HCT116 (cell line): ENCODE measurements at regions not wholly inside any gene's neighbourhood (a gene's known extent, or its start where the extent isn't known, plus 50 kb on each side); places are given as distances from the start of the nearest gene placed in this dataset.

Experiments used
- ATAC-seq: fragments of 200-7000 bp; cut with Tn5 transposase; 2 replicates; pipeline ENCODE4 v1.9.1; 2020; ENCODE audit warnings: mild to moderate bottlenecking, moderate library complexity
- BruUV-seq: library from RNA; stranded (reverse); fragments of 400-500 nt; replicated peaks from 2 replicates; lab custom pipeline; 2021; lab: Mats Ljungman, UMichigan
- CTCF ChIA-PET: fragments of 300-600 bp; sonication (Branson Sonifier 250); formaldehyde crosslinking; loops from one replicate; lab custom pipeline; 2021; ENCODE audit warnings: antibody characterized with exemption; lab: Charles Lee
- POLR2A ChIA-PET: fragments of 300-600, 350-600 bp; sonication (Branson Sonifier 250); formaldehyde crosslinking; loops from one replicate; lab custom pipeline; 2021; ENCODE audit warnings: antibody characterized with exemption; lab: Charles Lee
- RAD21 ChIA-PET, 2 experiments: fragments of 300-600 bp; sonication (Branson Sonifier 250); formaldehyde crosslinking; loops; one replicate each; lab custom pipeline; 2023; ENCODE audit warnings: low total read pairs in 2 of 2; ENCODE audit not compliant: uncharacterized antibody in 2 of 2, unreplicated experiment in 2 of 2, low non-redundant PET in 1 of 2; lab: Charles Lee
- DNase-seq: peaks from one replicate; pipeline ENCODE4 v3.0.0-alpha.2; 2010; ENCODE audit warnings: low read depth, low spot score
- H2AFZ ChIP-seq: fragments of 200-600 bp; shearing (Covaris generic), sonication (generic); 2 replicates; pipeline ENCODE4 v1.6.1; 2017; ENCODE audit warnings: low read depth, mixed run types, mixed read lengths, antibody characterized with exemption, low read length; ENCODE audit not compliant: poor library complexity, severe bottlenecking
- H3K27ac ChIP-seq: 2 replicates; pipeline ENCODE4 v1.5.1; 2012; ENCODE audit warnings: low read depth, low read length
- H3K27me3 ChIP-seq: fragments of 200-600 bp; sonication (generic); 2 replicates; pipeline ENCODE4 v1.6.1; 2016; ENCODE audit warnings: mixed run types, low read length, mixed read lengths; ENCODE audit not compliant: insufficient read depth
- H3K36me3 ChIP-seq, 2 experiments: fragments of 200-500 bp in 1 of 2; fragments of 200-600 bp in 1 of 2; sonication (Bioruptor generic) in 1 of 2; sonication (generic) in 1 of 2; 2 replicates each; pipeline versions ENCODE4 v1.5.1 to v1.6.1; 2014 to 2016; ENCODE audit warnings: low read length in 2 of 2, inconsistent platforms in 1 of 2, mixed read lengths in 1 of 2, mixed run types in 1 of 2; ENCODE audit not compliant: insufficient read depth in 2 of 2, control insufficient read depth in 1 of 2
- H3K4me1 ChIP-seq, 2 experiments: fragments of 200-600 bp in 1 of 2; sonication (generic) in 1 of 2; 2 replicates each; pipeline versions ENCODE4 v1.5.1 to v1.6.1; 2012 to 2017; ENCODE audit warnings: low read length in 2 of 2, inconsistent platforms in 1 of 2, mild to moderate bottlenecking in 1 of 2, mixed read lengths in 1 of 2, mixed run types in 1 of 2, moderate library complexity in 1 of 2; ENCODE audit not compliant: insufficient read depth in 2 of 2, control insufficient read depth in 1 of 2
- H3K4me2 ChIP-seq: fragments of 200-600 bp; sonication (generic); 2 replicates; pipeline ENCODE4 v1.6.1; 2017; ENCODE audit warnings: mixed run types, low read length, mixed read lengths
- H3K4me3 ChIP-seq, 2 experiments: fragments of 200-600 bp in 1 of 2; sonication (generic) in 1 of 2; replicated peaks in 1 of 2; 2 replicates each; pipeline ENCODE4 v1.5.1; 2011 to 2016; ENCODE audit warnings: low read length in 2 of 2, control low read depth in 1 of 2, low read depth in 1 of 2, mild to moderate bottlenecking in 1 of 2, mixed read lengths in 1 of 2, mixed run types in 1 of 2
- H3K79me2 ChIP-seq: fragments of 200-600 bp; sonication (generic); 2 replicates; pipeline ENCODE4 v1.6.1; 2017; ENCODE audit warnings: mild to moderate bottlenecking, mixed run types, low read length, moderate library complexity, mixed read lengths; ENCODE audit not compliant: insufficient read depth
- H3K9ac ChIP-seq: fragments of 200-600 bp; sonication (generic); 2 replicates; pipeline ENCODE4 v1.6.1; 2016; ENCODE audit warnings: low read length, mixed read lengths
- H3K9me2 ChIP-seq: fragments of 200-600 bp; sonication (generic), shearing (Covaris generic); 2 replicates; pipeline ENCODE4 v1.6.1; 2017; ENCODE audit warnings: mixed run types, mild to moderate bottlenecking, moderate library complexity; ENCODE audit not compliant: insufficient read depth
- H3K9me3 ChIP-seq, 2 experiments: fragments of 200-500 bp in 1 of 2; fragments of 200-600 bp in 1 of 2; sonication (Bioruptor generic) in 1 of 2; sonication (generic) in 1 of 2; 2 replicates each; pipeline ENCODE4 v1.6.1; 2014 to 2017; ENCODE audit warnings: low read length in 2 of 2, mixed read lengths in 2 of 2, inconsistent platforms in 1 of 2, low read depth in 1 of 2, mild to moderate bottlenecking in 1 of 2, mixed run types in 1 of 2, moderate library complexity in 1 of 2; ENCODE audit not compliant: control insufficient read depth in 1 of 2, insufficient read depth in 1 of 2
- H4K20me1 ChIP-seq: fragments of 200-600 bp; sonication (generic), shearing (Covaris generic); 2 replicates; pipeline ENCODE4 v1.6.1; 2017; ENCODE audit warnings: mixed run types, mild to moderate bottlenecking, moderate library complexity; ENCODE audit not compliant: insufficient read depth
- CBX3 ChIP-seq: IDR thresholded peaks from 2 replicates; pipeline ENCODE4 v1.6.1; 2012; ENCODE audit warnings: low read depth
- CEBPB ChIP-seq: IDR thresholded peaks from 2 replicates; pipeline ENCODE4 v1.6.1; 2012; ENCODE audit warnings: low read depth
- EZH2 ChIP-seq: fragments of 200-600 bp; sonication (generic); IDR thresholded peaks from 2 replicates; pipeline ENCODE4 v1.6.1; 2017; ENCODE audit warnings: antibody characterized with exemption, mixed run types
- EZH2phosphoT487 ChIP-seq: fragments of 200-600 bp; IDR thresholded peaks from 2 replicates; pipeline ENCODE4 v1.6.1; 2018; ENCODE audit warnings: antibody characterized with exemption, borderline replicate concordance
- POLR2A ChIP-seq: IDR thresholded peaks from 2 replicates; pipeline ENCODE4 v1.7.0; 2011; ENCODE audit warnings: borderline replicate concordance; ENCODE audit not compliant: insufficient read depth, insufficient read length; ENCODE audit errors: extremely low read depth
- SIN3A ChIP-seq: IDR thresholded peaks from 2 replicates; pipeline ENCODE4 v1.6.1; 2012; ENCODE audit warnings: low read depth
- SRF ChIP-seq: IDR thresholded peaks from 2 replicates; pipeline ENCODE4 v1.6.1; 2012; ENCODE audit warnings: low read depth
- TCF7L2 ChIP-seq: IDR thresholded peaks from 2 replicates; pipeline ENCODE4 v1.7.0; 2011; ENCODE audit warnings: borderline replicate concordance, inconsistent platforms; ENCODE audit not compliant: insufficient read depth, insufficient read length; ENCODE audit errors: extremely low read depth
- ZBTB33 ChIP-seq: IDR thresholded peaks from 2 replicates; pipeline ENCODE4 v1.6.1; 2011; ENCODE audit warnings: mild to moderate bottlenecking, low read length, moderate library complexity; ENCODE audit not compliant: insufficient replicate concordance; ENCODE audit errors: extremely low read depth
- ZFX ChIP-seq: fragments of 450-650 bp; IDR thresholded peaks from 2 replicates; pipeline ENCODE4 v1.6.1; 2017
- intact Hi-C: fragments of 100-400 bp; cut with micrococcal nuclease; formaldehyde crosslinking; loops from 2 replicates; pipeline ENCODE4 v1.10.0; 2022
- TF ChIP-seq, protein P1 (sequence below): IDR thresholded peaks from 2 replicates; pipeline ENCODE4 v1.6.1; 2012; ENCODE audit warnings: low read depth

DNA sequence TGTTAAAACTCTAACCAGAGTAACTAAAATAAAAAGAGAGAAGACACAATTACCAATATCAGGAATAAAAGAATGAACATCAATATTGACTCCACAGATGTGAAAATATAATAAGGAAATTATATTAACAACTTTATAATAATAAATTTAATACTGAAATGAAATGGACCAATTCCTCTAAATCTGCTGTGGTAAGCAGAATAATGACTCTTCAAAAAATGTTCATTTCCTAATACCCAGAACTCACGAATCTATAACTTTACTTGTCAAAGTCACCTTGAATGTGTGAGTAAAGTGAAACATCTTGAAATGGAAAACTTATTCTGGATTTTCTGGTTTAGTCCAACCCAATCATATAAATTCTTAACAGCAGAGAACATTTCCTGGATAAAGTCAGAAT lies 1391.1 kb downstream of the FAM133A start (continued):
- no peak for TF ChIP-seq ZFX

GRCh38 chrX:95071052-95071451 lies 1397.0 kb downstream of the FAM133A start:
- no peak overlapping the region for H2AFZ ChIP-seq
- CTCF ChIA-PET = no interaction called here
- H3K4me1 ChIP-seq = no peaks in the 10 kb centered on the region
- TF ChIP-seq ZBTB33 (no peak), CBX3 (no peak), EZH2 (no peak), SRF (no peak), SIN3A (no peak), EZH2phosphoT487 (no peak), CEBPB (no peak), POLR2A (no peak), TCF7L2 (no peak)
- TF ChIP-seq, protein P1, sequence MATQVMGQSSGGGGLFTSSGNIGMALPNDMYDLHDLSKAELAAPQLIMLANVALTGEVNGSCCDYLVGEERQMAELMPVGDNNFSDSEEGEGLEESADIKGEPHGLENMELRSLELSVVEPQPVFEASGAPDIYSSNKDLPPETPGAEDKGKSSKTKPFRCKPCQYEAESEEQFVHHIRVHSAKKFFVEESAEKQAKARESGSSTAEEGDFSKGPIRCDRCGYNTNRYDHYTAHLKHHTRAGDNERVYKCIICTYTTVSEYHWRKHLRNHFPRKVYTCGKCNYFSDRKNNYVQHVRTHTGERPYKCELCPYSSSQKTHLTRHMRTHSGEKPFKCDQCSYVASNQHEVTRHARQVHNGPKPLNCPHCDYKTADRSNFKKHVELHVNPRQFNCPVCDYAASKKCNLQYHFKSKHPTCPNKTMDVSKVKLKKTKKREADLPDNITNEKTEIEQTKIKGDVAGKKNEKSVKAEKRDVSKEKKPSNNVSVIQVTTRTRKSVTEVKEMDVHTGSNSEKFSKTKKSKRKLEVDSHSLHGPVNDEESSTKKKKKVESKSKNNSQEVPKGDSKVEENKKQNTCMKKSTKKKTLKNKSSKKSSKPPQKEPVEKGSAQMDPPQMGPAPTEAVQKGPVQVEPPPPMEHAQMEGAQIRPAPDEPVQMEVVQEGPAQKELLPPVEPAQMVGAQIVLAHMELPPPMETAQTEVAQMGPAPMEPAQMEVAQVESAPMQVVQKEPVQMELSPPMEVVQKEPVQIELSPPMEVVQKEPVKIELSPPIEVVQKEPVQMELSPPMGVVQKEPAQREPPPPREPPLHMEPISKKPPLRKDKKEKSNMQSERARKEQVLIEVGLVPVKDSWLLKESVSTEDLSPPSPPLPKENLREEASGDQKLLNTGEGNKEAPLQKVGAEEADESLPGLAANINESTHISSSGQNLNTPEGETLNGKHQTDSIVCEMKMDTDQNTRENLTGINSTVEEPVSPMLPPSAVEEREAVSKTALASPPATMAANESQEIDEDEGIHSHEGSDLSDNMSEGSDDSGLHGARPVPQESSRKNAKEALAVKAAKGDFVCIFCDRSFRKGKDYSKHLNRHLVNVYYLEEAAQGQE = no peak
- TF ChIP-seq, all 23 proteins: peak for 0
- intact Hi-C loops = no loop called here
- RAD21 ChIA-PET = no interaction called here
- Histone ChIP-seq H3K36me3 (no peaks in the 10 kb centered on the region), H3K9me3 (no peaks in the 10 kb centered on the region), H3K27me3 (no peaks in the 10 kb centered on the region), H3K4me3 (no peak overlapping the region), H3K79me2 (no peaks in the 10 kb centered on the region), H3K27ac (no peak overlapping the region), H4K20me1 (no peaks in the 10 kb centered on the region), H3K9ac (no peak overlapping the region), H3K9me2 (no peaks in the 10 kb centered on the region), H3K4me2 (no peak overlapping the region)
- no TSS peak for BruUV-seq
- DNase-seq (no peak), ATAC-seq (no peak)
- POLR2A ChIA-PET = no interaction called here
